ENCODE measurements at regions not wholly inside any gene's neighbourhood (a gene's known extent, or its start where the extent isn't known, plus 50 kb on each side); places are given as distances from the start of the nearest gene placed in this dataset.
A peak's percentile ranks its signal among the peaks of the same experiment; 100 is the strongest.

GRCh38 chr3:147616998-147617619 lies 207.9 kb downstream of the ZIC1 start:
- intact Hi-C loops (cut with DNase I), result loop anchor here (10.0 kb wide), 1 partner anchor 232 kb away; no protein-coding TSS in a partner anchor
- H3K4me3 ChIP-seq, result no peak overlapping the region
- no peaks in the 10 kb centered on the region for H3K9me3 ChIP-seq
- no peak overlapping the region for H3K27ac ChIP-seq
- DNase-seq (ENCODE audit: low spot score in 2 of 2), result no peak
- no peaks in the 10 kb centered on the region for H3K4me1 ChIP-seq
- H3K36me3 ChIP-seq, result no peaks in the 10 kb centered on the region
- H3K27me3 ChIP-seq, result no peaks in the 10 kb centered on the region
- peak in 1 of 3 experiments; percentile 19 for TF ChIP-seq CTCF (IDR thresholded peaks at IDR 0.05)

GRCh38 chr3:147618691-147619090 lies 209.5 kb downstream of the ZIC1 start:
- no peak for TF ChIP-seq CTCF (IDR thresholded peaks at IDR 0.05)
- Histone ChIP-seq H3K36me3 (no peaks in the 10 kb centered on the region), H3K27me3 (no peaks in the 10 kb centered on the region), H3K4me3 (no peak overlapping the region), H3K4me1 (no peaks in the 10 kb centered on the region), H3K27ac (no peak overlapping the region), H3K9me3 (no peaks in the 10 kb centered on the region)
- DNase-seq (ENCODE audit: low spot score in 2 of 2), result no peak
- intact Hi-C loops (cut with DNase I), result loop anchor here (10.0 kb wide), 1 partner anchor 234 kb away; no protein-coding TSS in a partner anchor

GRCh38 chr3:147619921-147620560 lies 210.9 kb downstream of the ZIC1 start:
- H3K27me3 ChIP-seq, result no peaks in the 10 kb centered on the region
- intact Hi-C loops (cut with DNase I), result loop anchor here (10.0 kb wide), 1 partner anchor 235 kb away; no protein-coding TSS in a partner anchor
- no peaks in the 10 kb centered on the region for H3K4me1 ChIP-seq
- H3K4me3 ChIP-seq, result no peak overlapping the region
- H3K27ac ChIP-seq, result no peak overlapping the region
- TF ChIP-seq CTCF (IDR thresholded peaks at IDR 0.05), result no peak
- no peaks in the 10 kb centered on the region for H3K36me3 ChIP-seq
- no peaks in the 10 kb centered on the region for H3K9me3 ChIP-seq
- no peak for DNase-seq (ENCODE audit: low spot score in 2 of 2)

- Histone ChIP-seq H3K36me3 (no peaks in the 10 kb centered on the region), H3K9me3 (no peaks in the 10 kb centered on the region), H3K4me1 (no peaks in the 10 kb centered on the region), H3K27me3 (no peaks in the 10 kb centered on the region), H3K4me3 (no peak overlapping the region), H3K27ac (no peak overlapping the region)
- TF ChIP-seq CTCF (IDR thresholded peaks at IDR 0.05), result no peak
- DNase-seq (ENCODE audit: low spot score in 2 of 2), result no peak
- intact Hi-C loops (cut with DNase I), result no loop called here
Measured at GRCh38 chr3:147620906-147621305, 211.7 kb downstream of the ZIC1 start.

GRCh38 chr3:147630921-147631415 lies 221.8 kb downstream of the ZIC1 start:
- Histone ChIP-seq H3K27ac (no peak overlapping the region), H3K36me3 (no peaks in the 10 kb centered on the region), H3K4me1 (no peaks in the 10 kb centered on the region), H3K9me3 (no peaks in the 10 kb centered on the region), H3K4me3 (no peak overlapping the region), H3K27me3 (no peaks in the 10 kb centered on the region)
- intact Hi-C loops (cut with DNase I), result no loop called here
- no peak for DNase-seq (ENCODE audit: low spot score in 2 of 2)
- no peak for TF ChIP-seq CTCF (IDR thresholded peaks at IDR 0.05)

Data from ascending aorta (tissue), 2 donors.